AG09319 (cell line): ENCODE measurements at regions not wholly inside any gene's neighbourhood (a gene's known extent, or its start where the extent isn't known, plus 50 kb on each side); places are given as distances from the start of the nearest gene placed in this dataset.
"Not testable (repeated sequence)": the region's sequence is repeated elsewhere in the genome, so short reads cannot be mapped to it uniquely, and the experiment has no call there.

Experiments
- DNase-seq: peaks from one replicate; pipeline ENCODE4 v3.0.0-alpha.2; 2010; ENCODE audit warnings: low read depth; ENCODE audit errors: extremely low read depth
- CTCF ChIP-seq: IDR thresholded peaks from 2 replicates; pipeline ENCODE4 v1.5.1; 2011; ENCODE audit warnings: low read depth, mild to moderate bottlenecking, inconsistent platforms, low read length, moderate library complexity

DNA sequence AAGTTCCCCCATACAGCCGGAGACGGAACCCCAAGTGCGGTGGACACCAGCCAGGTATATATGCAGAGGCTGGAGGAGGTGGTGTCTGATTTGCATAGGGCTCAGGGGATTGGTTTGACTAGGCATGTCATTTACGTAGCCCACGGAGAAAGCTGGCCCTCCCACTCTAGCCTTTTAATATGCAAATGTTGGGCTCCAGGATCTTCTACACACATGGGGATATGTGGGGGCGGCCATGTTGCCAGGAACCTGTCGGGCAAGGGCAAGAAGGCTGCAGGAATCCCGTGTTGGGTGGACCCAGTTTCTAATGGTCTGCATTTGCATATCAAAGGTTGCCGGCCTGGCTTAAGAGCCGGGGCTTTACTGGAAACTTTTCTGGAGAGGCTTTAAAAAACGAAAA is 57.4 kb downstream of the FTHL17 start:
- DNase-seq, result not testable (repeated sequence)

- no peak for DNase-seq
- TF ChIP-seq CTCF, result no peak
These were observed 59.3 kb downstream of the FTHL17 start for GRCh38 chrX:31012509-31013025.

- no peak for TF ChIP-seq CTCF
- no peak for DNase-seq
These were observed 64.5 kb downstream of the FTHL17 start for GRCh38 chrX:31007321-31007720.

DNA sequence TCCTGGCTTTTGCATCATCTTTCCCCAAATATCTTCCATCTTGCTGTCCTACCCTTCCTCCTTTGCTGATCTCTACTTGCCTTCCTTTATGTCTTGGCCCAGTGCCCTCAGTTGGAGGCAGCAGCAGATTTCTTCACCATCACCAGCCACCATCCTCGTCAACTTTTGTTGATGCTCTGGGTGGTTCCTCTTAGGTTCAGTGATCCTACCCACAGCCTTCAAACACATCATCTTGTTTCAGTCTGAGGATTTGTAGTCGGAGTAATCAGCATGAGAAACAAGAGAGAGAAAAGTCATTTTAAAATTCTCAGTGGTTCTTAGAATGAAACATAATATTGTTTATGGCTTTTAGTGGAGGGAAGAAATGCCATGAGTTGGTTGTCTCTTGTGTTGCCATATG is 65.8 kb downstream of the FTHL17 start:
- no peak for TF ChIP-seq CTCF
- DNase-seq, result no peak

DNA sequence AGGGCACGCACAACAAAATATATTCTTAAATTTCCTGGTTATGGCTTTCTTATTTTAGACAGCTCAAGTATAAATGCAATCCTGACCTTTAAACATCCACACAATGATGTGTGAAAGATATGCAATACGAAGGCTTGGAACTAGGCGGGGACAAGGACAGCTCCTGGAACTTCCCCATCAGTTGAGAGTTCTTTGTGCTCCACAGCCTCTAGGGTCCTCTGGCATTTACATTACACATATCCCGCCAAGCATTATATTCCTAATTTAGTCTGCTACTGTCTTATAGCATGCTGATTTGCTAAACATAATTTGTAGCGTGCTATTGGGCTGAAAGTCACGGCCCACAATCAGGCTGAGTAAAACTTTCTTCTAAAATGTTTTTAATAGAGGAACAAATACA is 74.4 kb downstream of the FTHL17 start:
- no peak for TF ChIP-seq CTCF
- no peak for DNase-seq

DNA sequence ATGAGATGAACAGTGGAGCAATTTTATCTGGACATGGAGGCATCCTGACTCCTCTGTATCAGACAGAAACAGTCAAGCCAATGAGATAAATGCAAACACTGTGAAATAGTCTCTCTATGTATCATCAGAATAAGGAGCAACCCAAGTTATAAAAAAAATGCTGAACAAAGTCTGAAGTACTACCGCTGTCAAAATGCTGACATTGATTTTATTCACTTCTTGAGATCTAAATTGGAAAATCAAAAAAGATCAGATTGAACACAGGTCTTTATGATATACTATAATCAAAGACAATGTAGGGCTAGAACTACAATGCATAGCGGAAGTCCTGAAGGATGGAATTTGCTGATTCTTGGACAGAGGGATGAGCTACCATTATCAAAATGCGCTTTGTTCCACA is 76.1 kb downstream of the FTHL17 start:
- no peak for TF ChIP-seq CTCF
- DNase-seq, result no peak

- no peak for TF ChIP-seq CTCF
- no peak for DNase-seq
These were observed 76.7 kb downstream of the FTHL17 start for GRCh38 chrX:30995060-30995700.

DNA sequence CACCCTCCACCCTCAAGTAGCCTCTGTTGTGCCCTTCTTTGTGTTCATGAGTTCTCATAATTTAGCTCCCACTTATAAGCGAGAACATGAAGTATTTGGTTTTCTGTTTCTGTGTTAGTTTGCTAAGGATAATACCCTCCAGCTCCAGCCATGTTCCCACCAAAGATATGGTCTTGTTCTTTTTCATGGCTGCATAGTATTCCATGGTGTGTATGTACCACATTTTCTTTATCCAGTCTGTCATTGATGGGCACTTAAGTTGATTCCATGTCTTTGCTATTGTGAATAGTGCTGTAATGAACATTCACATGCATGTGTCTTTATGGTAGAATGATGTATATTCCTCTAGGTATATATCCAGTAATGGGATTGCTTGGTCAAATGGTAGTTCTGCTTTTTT is 77.8 kb downstream of the FTHL17 start:
- DNase-seq, result not testable (repeated sequence)
